ENCODE measurements at regions not wholly inside any gene's neighbourhood (a gene's known extent, or its start where the extent isn't known, plus 50 kb on each side); places are given as distances from the start of the nearest gene placed in this dataset.

GRCh38 chr22:48653929-48654328 lies 1173.7 kb downstream of the BRD1 start:
- TF ChIP-seq EZH2phosphoT487 (IDR thresholded peaks at IDR 0.05; ENCODE audit: borderline replicate concordance), result no peak
- no peak for TF ChIP-seq CTCF (conservative IDR thresholded peaks at IDR 0.05; ENCODE audit: low read length)
- H3K9me3 ChIP-seq (ENCODE audit: insufficient read depth, low read depth, low read length), result peaks cover 4% of the 10 kb centered on the region; the same call in 1 of the 2 replicates

GRCh38 chr22:48653306-48653705 lies 1174.4 kb downstream of the BRD1 start:
- H3K36me3 ChIP-seq (ENCODE audit: insufficient read depth, low read length), result no peaks in the 10 kb centered on the region
- H3K4me3 ChIP-seq (ENCODE audit: low read length, poor library complexity, severe bottlenecking), result no peak overlapping the region
- no peaks in the 10 kb centered on the region for H3K79me2 ChIP-seq (ENCODE audit: insufficient read depth, low read length)
- H2AFZ ChIP-seq (ENCODE audit: low read length), result no peak overlapping the region
- H3K9ac ChIP-seq (ENCODE audit: low read depth, low read length, poor library complexity, severe bottlenecking), result no peak overlapping the region
- no peaks in the 10 kb centered on the region for H4K20me1 ChIP-seq (ENCODE audit: insufficient read depth, low read length, poor library complexity, severe bottlenecking)
- TF ChIP-seq CTCF (conservative IDR thresholded peaks at IDR 0.05; ENCODE audit: low read length) (no peak), EZH2phosphoT487 (IDR thresholded peaks at IDR 0.05; ENCODE audit: borderline replicate concordance) (no peak)
- no peaks in the 10 kb centered on the region for H3K27me3 ChIP-seq (ENCODE audit: insufficient read depth, low read length, poor library complexity, severe bottlenecking)
- H3F3A ChIP-seq (ENCODE audit: low read depth), result no peaks in the 10 kb centered on the region
- H3K9me2 ChIP-seq (replicated peaks; ENCODE audit: low read depth, low read length), result no peaks in the 10 kb centered on the region
- no peak overlapping the region for H3K4me2 ChIP-seq (ENCODE audit: low read depth, low read length, poor library complexity, severe bottlenecking)
- H3K9me3 ChIP-seq (ENCODE audit: insufficient read depth, low read depth, low read length), result peaks cover 4% of the 10 kb centered on the region; the same call in 1 of the 2 replicates
- H3K4me1 ChIP-seq (ENCODE audit: insufficient read depth, low read length, poor library complexity, severe bottlenecking), result no peaks in the 10 kb centered on the region

More at GRCh38 chr22:48653929-48654328, 1173.7 kb downstream of the BRD1 start:
- Histone ChIP-seq H3K4me1 (ENCODE audit: insufficient read depth, low read length, poor library complexity, severe bottlenecking) (no peaks in the 10 kb centered on the region), H3K36me3 (ENCODE audit: insufficient read depth, low read length) (no peaks in the 10 kb centered on the region), H3K79me2 (ENCODE audit: insufficient read depth, low read length) (no peaks in the 10 kb centered on the region), H2AFZ (ENCODE audit: low read length) (no peak overlapping the region), H3K4me2 (ENCODE audit: low read depth, low read length, poor library complexity, severe bottlenecking) (no peak overlapping the region), H3F3A (ENCODE audit: low read depth) (no peaks in the 10 kb centered on the region), H4K20me1 (ENCODE audit: insufficient read depth, low read length, poor library complexity, severe bottlenecking) (no peaks in the 10 kb centered on the region), H3K4me3 (ENCODE audit: low read length, poor library complexity, severe bottlenecking) (no peak overlapping the region), H3K9ac (ENCODE audit: low read depth, low read length, poor library complexity, severe bottlenecking) (no peak overlapping the region), H3K27me3 (ENCODE audit: insufficient read depth, low read length, poor library complexity, severe bottlenecking) (no peaks in the 10 kb centered on the region), H3K9me2 (replicated peaks; ENCODE audit: low read depth, low read length) (no peaks in the 10 kb centered on the region)

- Histone ChIP-seq H3K4me1 (ENCODE audit: insufficient read depth, low read length, poor library complexity, severe bottlenecking) (no peaks in the 10 kb centered on the region), H3K4me3 (ENCODE audit: low read length, poor library complexity, severe bottlenecking) (no peak overlapping the region), H3F3A (ENCODE audit: low read depth) (no peaks in the 10 kb centered on the region), H3K9ac (ENCODE audit: low read depth, low read length, poor library complexity, severe bottlenecking) (no peak overlapping the region), H3K27me3 (ENCODE audit: insufficient read depth, low read length, poor library complexity, severe bottlenecking) (no peaks in the 10 kb centered on the region), H2AFZ (ENCODE audit: low read length) (no peak overlapping the region), H3K9me2 (replicated peaks; ENCODE audit: low read depth, low read length) (no peaks in the 10 kb centered on the region), H3K79me2 (ENCODE audit: insufficient read depth, low read length) (no peaks in the 10 kb centered on the region), H3K36me3 (ENCODE audit: insufficient read depth, low read length) (no peaks in the 10 kb centered on the region), H3K4me2 (ENCODE audit: low read depth, low read length, poor library complexity, severe bottlenecking) (no peak overlapping the region), H4K20me1 (ENCODE audit: insufficient read depth, low read length, poor library complexity, severe bottlenecking) (no peaks in the 10 kb centered on the region), H3K9me3 (ENCODE audit: insufficient read depth, low read depth, low read length) (peaks cover 4% of the 10 kb centered on the region; the same call in 1 of the 2 replicates)
- TF ChIP-seq CTCF (conservative IDR thresholded peaks at IDR 0.05; ENCODE audit: low read length), result no peak
- no peak for TF ChIP-seq EZH2phosphoT487 (IDR thresholded peaks at IDR 0.05; ENCODE audit: borderline replicate concordance)
These were observed 1174.9 kb downstream of the BRD1 start for GRCh38 chr22:48652796-48653195.
